Activated CD4-positive, alpha-beta T cell treated with anti-CD3 and anti-CD28 coated beads for 48 hours (primary cell): ENCODE measurements at regions not wholly inside any gene's neighbourhood (a gene's known extent, or its start where the extent isn't known, plus 50 kb on each side); places are given as distances from the start of the nearest gene placed in this dataset.
"Not testable (repeated sequence)": the region's sequence is repeated elsewhere in the genome, so short reads cannot be mapped to it uniquely, and the experiment has no call there.

ENCODE experiments used
- DNase-seq: peaks from one replicate; pipeline ENCODE4 v3.0.0-alpha.2; 2020

DNA sequence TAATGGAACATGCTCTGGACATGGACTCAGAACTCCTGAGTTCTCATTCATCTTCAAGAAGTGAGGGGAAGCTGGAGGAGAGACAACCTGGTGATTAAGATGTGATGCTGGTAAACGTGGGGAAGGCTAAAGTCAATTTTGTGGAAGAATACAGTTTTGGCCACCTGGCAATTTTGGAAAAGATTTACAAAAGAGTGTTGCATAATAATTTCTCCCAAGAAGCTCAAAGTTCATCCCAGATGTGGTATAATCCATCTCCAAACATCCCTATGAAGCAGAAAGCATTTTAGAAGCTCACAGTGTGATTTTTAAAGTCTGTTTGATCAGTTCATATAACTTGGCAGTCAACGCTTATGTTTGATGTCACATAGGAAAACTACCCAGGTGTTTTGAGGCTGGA lies 208.7 kb downstream of the LMX1A start:
- DNase-seq, result no peak

DNA sequence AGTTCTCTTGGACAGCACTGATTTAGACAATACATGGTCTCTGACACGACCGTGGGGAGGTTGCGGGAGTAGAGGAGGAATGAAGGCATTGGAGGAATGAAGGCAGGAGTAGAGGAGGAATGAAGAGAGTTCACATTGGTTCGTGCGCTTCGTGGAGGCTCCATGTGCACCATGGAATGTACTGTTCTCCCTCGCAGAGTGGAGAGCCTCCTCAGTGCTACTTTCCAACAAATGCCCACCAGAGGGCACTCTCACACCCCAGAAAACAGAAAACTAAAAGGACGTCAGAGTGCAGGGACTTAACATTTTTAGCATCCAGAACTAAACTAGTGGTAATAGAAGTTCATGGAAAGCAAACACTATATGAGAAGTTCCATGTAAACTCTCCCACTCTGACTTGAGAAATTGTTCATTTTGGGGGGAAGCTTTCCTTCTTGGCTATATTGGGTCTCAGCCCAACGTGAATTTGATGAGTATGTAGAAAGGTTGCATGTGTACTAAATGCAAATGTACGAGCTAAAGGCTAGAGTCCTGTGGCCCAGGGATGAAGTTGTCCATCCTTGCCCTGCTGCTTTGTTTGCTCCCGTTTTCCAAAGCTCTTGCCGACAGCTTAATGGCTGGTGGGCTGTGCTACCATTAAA lies 211.6 kb downstream of the LMX1A start:
- DNase-seq, result peak; percentile 56

DNA sequence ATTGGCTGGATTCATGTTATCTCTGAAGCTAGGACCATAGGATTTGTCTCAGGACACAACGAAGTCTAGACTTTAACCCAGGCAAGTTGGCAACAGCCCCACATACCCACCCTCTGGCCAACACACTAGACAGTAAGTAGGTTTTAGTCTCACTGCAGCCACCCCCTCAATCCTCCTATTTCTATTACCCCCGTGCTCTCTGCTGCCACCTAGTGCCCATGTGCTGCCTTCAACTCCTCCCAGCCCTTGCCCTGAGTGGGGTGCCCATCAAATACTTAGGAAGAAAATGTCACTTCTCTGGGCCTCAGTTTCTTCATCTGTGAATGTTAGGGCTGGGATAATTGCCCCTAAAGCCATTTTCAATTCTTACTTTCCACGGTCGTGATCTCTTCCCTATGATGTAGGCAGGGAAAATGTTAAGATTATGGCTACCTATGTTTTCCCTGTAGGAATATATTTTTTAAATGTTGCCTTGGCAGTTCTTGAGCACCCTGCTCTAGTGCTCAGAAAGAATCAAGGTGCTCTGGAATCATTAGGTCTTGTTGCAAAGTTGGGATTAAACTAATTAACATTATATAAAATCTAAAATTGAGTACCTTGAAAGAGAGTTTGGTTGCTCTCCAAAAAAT lies 213.0 kb downstream of the LMX1A start:
- peak; percentile 56 for DNase-seq

DNA sequence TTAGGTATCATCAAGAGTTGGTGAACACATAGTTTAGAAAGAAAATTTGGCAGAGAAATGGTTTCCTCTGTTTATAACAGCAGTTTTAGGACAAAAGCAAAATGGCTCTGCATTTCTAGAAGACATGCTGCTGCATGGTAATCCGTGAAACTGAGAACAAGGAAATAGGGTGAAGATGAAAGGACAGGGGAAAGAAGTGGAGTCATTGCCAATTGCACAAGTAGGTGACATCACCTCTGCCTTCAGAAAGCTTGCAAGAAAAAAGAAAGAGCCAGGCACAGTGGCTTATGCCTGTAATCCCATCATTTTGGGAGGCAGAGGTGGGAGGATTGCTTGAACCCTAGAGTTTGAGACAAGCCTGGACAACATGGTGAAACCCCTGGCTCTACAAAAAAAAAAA lies 217.6 kb downstream of the LMX1A start:
- no peak for DNase-seq

DNA sequence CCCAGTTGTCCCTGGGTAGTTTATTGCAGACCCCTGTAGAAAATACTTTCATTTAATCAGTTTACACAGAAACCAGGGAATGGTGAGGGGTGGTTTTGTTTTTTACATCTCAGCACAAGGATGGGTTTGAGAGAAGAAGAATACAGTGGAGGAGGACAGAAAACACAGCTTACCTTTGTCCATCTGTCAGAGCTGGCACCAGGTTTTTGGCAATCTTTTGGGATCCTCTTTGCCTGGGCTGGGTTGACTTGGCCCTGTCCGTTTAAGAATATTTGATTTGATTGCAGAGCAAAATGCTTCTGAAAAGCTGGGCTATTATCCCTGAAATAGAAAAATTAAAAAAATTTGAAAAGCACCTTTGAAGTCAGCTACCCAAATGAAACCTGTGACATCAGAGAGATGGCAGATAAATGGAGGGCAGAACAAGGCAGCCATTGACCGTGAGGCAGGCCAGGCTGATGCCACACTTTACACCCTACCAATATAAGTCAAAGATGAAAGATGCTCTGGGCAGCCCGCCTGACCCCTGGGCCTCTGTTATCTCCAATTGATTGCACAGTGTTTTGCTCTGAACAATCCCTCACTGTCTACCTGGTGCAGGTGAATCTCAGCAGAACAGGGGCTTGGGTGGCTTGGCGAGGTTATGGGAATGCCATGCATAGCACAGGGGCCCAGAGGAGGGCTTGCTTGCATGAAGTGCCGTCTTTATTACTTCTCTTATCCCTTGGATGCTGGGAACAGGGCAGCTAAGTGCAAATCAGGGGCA lies 218.8 kb downstream of the LMX1A start:
- no peak for DNase-seq

DNA sequence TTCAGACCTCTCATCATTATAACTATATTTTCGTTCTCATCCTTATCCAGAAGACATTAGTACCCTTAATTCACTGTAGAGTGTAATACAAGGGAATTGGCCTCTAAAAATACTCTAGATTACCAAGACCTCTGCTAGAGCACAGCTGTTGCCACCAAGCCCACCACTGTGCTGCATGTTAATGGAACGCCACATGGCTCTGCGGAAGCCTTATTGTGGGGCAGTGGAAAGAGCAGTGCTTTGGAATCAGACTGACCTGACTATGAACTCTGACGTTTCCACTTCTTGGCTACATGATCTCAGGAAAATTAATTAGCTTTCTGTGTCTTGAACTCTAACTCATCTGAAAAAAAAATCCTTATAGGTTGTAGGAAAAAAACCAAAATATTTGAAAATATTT lies 222.1 kb downstream of the LMX1A start:
- DNase-seq, result no peak

DNA sequence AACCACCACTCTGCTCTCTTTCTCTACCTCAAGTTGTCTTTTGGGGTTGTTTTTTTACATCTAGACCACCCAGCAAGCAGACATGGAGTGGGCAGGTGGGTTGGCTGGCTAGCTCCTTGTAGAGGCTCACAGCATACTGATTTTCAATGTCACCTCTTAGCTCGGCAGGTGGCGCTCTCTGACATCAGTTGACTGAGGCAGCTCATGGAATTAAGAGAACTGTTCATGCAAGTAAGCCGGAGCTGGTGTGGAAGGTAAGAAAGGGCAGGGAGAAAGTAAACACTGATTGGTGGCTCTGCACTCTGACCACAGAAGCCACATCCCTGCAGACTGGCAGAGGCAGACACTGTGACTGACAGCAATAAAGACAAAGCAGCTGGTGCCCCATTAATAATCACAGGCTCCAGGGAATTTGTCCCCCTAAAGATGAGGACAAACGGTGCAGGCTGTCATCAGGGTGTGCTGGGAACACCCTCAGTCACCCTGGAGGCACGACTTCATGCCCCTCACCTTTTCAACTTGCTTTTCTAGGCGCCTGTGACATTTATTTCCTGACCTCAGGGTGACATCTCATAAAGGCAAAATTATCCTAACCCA lies 226.8 kb downstream of the LMX1A start:
- peak; percentile 50 for DNase-seq

DNA sequence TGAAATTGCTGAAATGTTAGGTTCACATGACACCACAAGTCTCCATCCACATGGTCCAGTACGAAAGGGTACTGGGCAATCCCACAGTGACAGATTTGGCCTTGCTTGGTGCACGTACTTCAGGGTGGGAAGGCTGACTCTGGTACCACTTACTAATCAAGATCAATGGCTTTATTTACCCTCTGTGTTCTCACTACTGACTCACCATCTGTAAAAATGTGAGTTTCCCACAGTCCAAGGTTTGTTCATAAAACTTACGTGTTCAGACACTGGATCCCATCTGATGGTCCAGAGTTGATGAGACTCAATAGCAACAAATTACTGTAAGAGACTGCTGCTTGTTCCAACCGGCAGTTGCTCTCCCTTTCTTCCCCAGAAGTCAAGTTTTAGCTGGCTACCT lies 231.7 kb downstream of the LMX1A start:
- no peak for DNase-seq

DNA sequence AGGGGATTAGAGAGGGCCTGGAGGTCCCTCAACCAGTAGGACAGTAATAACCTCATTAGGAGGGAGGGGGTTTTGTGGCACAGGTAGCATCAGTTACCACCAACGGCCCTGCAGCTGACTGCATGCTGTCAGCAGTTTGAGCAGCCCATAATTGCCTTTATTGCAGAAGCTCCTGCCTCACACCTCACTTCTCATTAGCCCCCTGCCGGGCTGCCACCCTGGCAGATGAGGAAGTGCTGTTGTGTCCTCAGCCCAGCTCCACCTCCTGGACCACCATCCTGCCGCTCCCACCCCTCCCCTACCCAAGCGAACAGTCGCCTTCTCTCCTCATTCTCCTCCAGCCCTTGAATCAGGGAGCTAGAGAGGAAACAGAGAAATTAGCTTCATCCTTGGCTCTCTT lies 237.4 kb downstream of the LMX1A start:
- no peak for DNase-seq

DNA sequence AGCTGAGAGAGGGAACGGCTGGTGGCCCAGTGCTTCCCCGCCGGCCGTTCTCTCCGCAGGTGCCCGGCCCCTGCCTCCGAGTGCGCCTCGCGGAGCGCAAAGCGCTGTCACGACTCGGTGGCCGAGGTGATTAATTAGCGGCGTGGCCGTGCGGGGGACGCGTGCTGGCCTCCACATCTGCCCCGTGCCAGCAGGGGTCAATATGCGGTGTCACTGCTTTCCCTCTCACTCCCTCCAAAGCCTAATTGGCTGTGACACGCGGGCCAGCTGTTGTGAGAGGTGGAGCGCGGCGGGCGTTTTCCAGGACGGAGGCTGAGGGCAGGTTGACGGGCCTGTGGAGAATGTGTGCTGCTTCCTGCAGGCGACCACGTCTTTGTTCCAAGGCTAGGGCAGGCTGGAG lies 239.0 kb downstream of the LMX1A start:
- no peak for DNase-seq

DNA sequence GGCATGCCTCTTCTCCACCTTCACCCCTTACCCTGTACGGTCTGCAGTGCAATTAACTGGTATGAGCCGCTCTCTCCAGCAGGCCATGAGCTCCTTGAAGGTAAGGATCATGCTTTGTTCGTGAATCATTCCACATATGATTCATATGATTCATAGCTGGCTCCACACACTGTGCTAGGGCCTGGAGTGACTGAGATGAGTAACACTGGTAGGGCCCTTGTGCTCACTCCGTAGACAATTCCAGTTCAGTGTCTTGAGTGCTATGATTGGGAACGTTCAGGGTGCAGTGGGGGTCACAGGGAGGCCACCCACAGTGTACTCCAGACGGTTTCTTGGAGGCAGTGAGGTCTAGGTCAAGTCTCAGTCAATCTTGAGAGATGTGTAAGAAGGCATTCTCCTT lies 239.8 kb downstream of the LMX1A start:
- no peak for DNase-seq

DNA sequence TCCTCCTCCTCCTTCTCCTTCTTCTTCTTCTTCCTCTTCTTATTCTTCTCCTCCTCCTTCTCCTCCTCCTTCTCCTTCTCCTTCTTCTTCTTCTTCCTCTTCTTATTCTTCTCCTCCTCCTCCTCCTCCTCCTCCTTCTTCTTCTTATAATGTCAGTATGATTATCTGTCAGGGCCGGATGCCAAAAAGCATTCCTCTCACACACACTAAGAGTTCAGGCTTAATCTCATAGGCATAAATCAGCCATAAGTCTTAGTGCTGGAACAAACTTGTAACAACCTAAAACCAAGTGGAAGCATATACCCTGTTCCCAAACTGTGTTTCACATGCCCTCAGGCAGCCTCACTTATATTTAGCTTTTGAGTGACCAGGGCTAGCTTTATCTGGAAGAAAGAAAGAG lies 240.3 kb downstream of the LMX1A start:
- DNase-seq, result no peak

DNA sequence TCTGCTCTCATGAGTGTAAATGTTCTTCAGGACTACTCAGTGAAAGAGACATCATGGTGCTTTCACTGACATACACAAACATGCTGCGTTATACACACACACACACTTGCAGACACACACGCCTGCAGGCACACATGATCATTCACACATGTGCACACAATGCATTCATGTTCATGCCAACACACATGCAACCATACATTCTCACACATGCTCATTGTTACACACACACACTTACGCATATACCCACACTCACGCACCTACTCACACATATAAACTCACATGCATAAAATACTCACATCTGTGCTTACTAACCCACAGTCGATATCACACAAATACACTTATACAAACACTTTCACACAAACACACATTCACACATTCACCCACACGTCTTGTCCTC lies 241.6 kb downstream of the LMX1A start:
- no peak for DNase-seq

DNA sequence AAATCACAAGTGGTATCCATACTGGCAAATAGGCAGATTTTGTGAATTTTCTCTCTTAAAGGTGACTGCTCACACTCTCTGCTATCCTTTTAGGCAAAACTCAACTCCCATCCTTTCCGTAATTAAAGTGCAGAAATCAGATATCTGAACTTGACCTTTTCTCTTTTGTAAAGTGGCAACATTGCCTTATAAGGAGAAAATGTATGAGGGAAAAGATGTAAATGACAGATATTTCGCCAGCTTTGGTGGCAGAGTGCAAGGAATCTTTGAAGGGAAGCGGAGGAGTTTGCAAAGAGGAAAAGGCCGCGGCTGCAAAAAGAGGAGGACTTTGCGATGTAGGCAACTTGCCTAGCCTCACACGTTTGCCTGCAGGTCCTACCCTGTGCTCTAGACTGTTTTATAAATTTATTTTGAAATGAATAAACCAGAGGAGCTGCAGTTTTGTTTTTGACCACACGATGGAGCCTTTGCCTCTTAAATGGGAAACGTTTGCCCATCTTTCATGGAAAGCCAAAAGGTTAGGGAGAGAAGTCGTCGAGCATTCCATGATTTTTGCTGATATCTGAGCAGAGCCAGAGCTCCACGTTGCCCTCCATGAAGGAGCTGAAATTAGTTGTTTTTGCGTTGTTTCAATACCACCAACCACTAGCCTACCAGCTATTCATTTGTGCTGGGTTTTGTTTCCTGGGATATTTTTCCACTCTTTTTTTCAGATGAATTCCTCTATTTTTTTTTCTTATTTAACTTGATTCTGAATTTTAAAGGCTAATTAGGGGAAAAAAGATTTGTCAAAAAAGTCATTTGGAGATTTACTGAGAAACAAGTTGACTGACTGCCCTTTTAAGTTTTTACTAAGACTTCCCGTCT lies 242.3 kb downstream of the LMX1A start:
- DNase-seq, result peak; percentile 27

DNA sequence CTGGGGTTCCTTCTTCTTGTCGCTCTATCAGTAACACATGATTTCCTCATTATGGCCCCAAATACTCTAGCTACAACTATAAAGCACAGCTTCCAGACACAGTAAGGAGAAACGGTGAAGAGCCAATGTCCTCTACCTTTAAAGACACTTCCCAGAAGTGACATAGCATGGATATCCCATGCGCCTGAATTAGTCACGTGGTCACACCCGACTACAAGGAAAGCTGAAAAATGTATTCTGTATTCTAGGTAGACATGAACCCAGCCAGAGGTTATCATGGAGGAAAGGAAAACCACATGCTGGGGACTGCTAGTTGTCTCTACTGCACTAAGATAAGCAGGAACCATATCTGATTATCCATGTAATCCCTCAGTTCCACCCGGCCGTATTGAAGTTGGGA lies 244.3 kb downstream of the LMX1A start:
- no peak for DNase-seq

DNA sequence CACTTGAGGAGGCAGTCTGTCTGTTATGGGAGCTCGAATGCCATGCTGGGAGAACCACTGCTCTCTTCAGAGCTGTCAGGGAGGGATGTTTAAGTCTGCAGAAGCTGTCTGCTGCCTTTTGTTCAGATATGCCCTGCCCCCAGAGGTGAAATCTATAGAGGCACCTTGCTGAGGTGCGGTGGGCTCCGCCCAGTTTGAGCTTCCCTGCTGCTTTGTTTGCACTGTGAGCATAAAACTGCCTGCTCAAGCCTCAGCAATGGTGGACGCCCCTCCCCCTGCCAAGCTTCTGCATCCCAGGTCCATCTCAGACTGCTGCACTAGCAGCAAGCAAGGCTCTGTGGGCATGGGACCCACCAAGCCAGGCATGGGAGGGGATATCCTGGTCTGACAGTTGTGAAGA lies 247.5 kb downstream of the LMX1A start:
- DNase-seq, result no peak

DNA sequence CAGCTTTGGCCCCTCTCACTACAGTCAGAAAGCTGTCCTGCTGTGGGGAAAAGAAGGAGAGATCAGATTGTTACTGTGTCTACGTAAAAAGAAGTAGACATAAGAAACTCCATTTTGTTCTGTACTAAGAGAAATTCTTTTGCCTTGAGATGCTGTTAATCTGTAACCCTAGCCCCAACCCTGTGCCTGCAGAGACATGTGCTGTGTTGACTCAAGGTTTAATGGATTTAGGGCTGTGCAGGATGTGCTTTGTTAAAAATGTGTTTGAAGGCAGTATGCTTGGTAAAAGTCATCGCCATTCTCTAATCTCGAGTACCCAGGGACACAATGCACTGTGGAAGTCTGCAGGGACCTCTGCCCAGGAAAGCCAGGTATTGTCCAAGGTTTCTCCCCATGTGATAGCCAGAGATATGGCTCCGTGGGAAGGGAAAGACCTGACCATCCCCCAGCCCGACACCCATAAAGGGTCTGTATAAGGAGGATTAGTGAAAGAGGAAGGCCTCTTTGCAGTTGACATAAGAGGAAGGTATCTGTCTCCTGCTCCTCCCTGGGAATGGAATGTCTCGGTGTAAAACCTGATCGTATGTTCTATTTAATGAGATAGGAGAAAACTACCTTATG lies 263.9 kb downstream of the LMX1A start:
- DNase-seq, result not testable (repeated sequence)

DNA sequence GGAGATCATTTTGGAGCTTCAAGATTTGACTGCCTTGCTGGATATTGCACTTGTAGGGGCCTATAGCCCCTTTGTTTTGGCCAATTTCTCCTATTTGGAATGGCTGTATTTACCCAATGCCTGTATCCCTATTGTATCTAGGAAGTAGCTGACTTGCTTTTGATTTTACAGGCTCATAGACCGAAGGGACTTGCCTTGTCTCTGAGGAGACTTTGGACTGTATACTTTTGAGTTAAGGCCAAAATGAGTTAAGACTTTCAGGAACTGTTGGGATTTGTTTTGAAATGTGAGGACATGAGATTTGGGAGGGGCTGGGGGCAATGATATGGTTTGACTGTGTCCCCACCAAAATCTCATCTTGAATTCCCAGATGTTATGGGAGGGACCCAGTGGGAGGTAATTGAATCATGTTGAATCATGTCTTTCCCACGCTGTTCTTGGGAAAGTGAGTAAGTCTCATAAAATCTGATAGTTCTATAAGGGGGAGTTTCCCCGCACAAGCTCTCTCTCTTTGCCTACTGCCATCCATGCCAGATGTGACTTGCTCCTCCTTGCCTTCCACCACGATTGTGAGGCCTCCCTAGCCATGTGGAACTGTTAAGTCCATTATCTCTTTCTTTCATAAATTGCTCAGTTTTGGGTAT lies 276.1 kb downstream of the LMX1A start:
- DNase-seq, result no peak

DNA sequence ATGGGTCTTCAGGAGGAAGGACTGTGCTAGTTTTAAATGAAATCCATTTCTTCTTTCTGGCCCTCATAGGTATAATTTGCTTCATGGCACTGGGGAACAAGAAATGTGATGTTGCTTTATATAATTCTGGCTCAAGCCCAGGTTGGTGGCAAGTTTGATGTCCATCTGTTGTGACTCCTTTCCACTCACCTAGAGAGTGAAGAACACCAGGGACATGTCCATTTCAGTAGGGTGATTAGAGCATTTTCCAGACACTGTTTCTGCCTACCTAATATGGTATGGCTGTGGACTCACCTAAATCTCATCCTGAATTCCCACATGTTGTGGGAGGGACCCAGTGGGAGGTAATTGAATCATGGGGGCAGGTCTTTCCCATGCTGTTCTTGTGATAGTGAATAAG lies 278.1 kb downstream of the LMX1A start:
- no peak for DNase-seq

DNA sequence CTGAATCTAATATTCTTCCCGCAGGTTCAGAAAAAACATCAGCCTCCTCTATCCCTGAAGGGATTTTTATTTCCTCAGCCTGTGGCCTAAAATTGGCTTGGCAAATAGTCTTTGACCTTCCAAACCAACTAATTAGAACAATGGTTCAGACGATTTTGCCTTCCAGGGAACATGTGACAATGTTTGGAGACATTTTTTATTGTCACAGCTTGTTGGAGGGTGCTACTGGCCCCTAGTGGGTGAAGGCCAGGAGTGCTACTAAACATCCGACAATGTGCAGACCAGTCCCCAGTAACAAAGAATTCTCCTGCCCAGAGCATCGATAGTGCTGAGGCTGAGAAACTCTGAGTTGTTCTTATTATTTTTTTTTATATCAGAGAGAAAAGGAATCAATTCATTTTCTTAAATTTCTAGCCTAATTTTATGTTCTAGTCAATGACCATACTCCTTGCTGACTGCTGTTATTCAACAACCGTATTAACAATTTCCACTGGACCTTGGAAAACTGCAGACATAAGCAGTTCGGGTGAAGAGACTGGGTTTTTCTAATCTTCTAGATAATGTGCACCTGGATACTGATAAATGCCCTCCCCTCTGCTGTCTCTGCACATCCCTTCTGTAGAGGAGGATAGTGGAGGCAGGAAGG lies 280.7 kb downstream of the LMX1A start:
- DNase-seq, result no peak
